CD4-positive, alpha-beta T cell treated with Interleukin-4 for 1 hour (primary cell): ENCODE measurements at regions not wholly inside any gene's neighbourhood (a gene's known extent, or its start where the extent isn't known, plus 50 kb on each side); places are given as distances from the start of the nearest gene placed in this dataset.
"Not testable (repeated sequence)": the region's sequence is repeated elsewhere in the genome, so short reads cannot be mapped to it uniquely, and the experiment has no call there.

Experiments
- DNase-seq, 2 donors: peaks; one replicate each; pipeline ENCODE4 v3.0.0-alpha.2; 2020 to 2022

- no peak for DNase-seq
Measured at GRCh38 chr10:45564303-45564959, 108.1 kb downstream of the ZFAND4 start.

- DNase-seq: no peak
Measured at GRCh38 chr10:45561952-45562351, 110.6 kb downstream of the ZFAND4 start.

- no peak for DNase-seq
Measured at GRCh38 chr10:45560262-45560661, 112.3 kb downstream of the ZFAND4 start.

GRCh38 chr10:45558425-45558824 lies 114.1 kb downstream of the ZFAND4 start:
- DNase-seq: no peak

- peak; percentile 22 to 23 for DNase-seq
Measured at GRCh38 chr10:45557275-45557905, 115.2 kb downstream of the ZFAND4 start.

GRCh38 chr10:45555795-45556194 lies 116.8 kb downstream of the ZFAND4 start:
- DNase-seq: no peak

- not testable (repeated sequence) for DNase-seq
Measured at GRCh38 chr10:45555332-45555731, 117.2 kb downstream of the ZFAND4 start.

- DNase-seq: no peak
Measured at GRCh38 chr10:45553613-45554012, 119.0 kb downstream of the ZFAND4 start.

- DNase-seq: no peak
Measured at GRCh38 chr10:45553155-45553554, 119.4 kb downstream of the ZFAND4 start.

- no peak for DNase-seq
Measured at GRCh38 chr10:45552476-45552875, 120.1 kb downstream of the ZFAND4 start.

- DNase-seq: no peak
Measured at GRCh38 chr10:45550903-45551786, 121.4 kb downstream of the ZFAND4 start.

GRCh38 chr10:45548068-45548467 lies 124.5 kb downstream of the ZFAND4 start:
- DNase-seq: no peak

GRCh38 chr10:45547207-45547606 lies 125.4 kb downstream of the ZFAND4 start:
- no peak for DNase-seq

- DNase-seq: no peak
Measured at GRCh38 chr10:45545150-45545549, 127.4 kb downstream of the ZFAND4 start.

- DNase-seq: no peak
Measured at GRCh38 chr10:45544191-45544590, 128.4 kb downstream of the ZFAND4 start.

GRCh38 chr10:45541032-45541431 lies 131.5 kb downstream of the ZFAND4 start:
- DNase-seq: not testable (repeated sequence)

GRCh38 chr10:45540589-45540988 lies 132.0 kb downstream of the ZFAND4 start:
- DNase-seq: not testable (repeated sequence)

- DNase-seq: not testable (repeated sequence)
Measured at GRCh38 chr10:45539569-45539968, 133.0 kb downstream of the ZFAND4 start.

GRCh38 chr10:45534572-45534971 lies 138.0 kb downstream of the ZFAND4 start:
- no peak for DNase-seq

GRCh38 chr10:45532480-45532879 lies 140.1 kb downstream of the ZFAND4 start:
- DNase-seq: no peak

- DNase-seq: no peak
Measured at GRCh38 chr10:45526309-45526905, 146.2 kb downstream of the ZFAND4 start.

- no peak for DNase-seq
Measured at GRCh38 chr10:45520476-45520875, 146.5 kb downstream of the ALOX5 start.

- DNase-seq: no peak
Measured at GRCh38 chr10:45518741-45519140, 144.7 kb downstream of the ALOX5 start.
